Osteoblast (primary cell): ENCODE measurements at regions not wholly inside any gene's neighbourhood (a gene's known extent, or its start where the extent isn't known, plus 50 kb on each side); places are given as distances from the start of the nearest gene placed in this dataset.

Experiments
- DNase-seq: peaks from one replicate; pipeline ENCODE4 v3.0.0; 2011; ENCODE audit warnings: low spot score, mixed read lengths; ENCODE audit not compliant: insufficient read length; ENCODE audit errors: missing footprints
- H2AFZ ChIP-seq: 2 replicates; pipeline ENCODE4 v1.6.0; 2011; ENCODE audit warnings: mild to moderate bottlenecking, low read length
- H3K27ac ChIP-seq: 2 replicates; pipeline ENCODE4 v1.5.1; 2011; ENCODE audit warnings: mild to moderate bottlenecking, low read depth, low read length, moderate library complexity
- H3K27me3 ChIP-seq: 2 replicates; pipeline ENCODE4 v1.6.0; 2012; ENCODE audit warnings: mild to moderate bottlenecking, control low read depth, inconsistent platforms, low read length, moderate library complexity; ENCODE audit not compliant: insufficient read depth
- H3K36me3 ChIP-seq: 2 replicates; pipeline ENCODE4 v1.5.1; 2011; ENCODE audit warnings: mild to moderate bottlenecking, low read length, control low read depth, moderate library complexity; ENCODE audit not compliant: insufficient read depth
- H3K4me1 ChIP-seq: 2 replicates; pipeline ENCODE4 v1.5.1; 2011; ENCODE audit warnings: mild to moderate bottlenecking, low read length, control low read depth, moderate library complexity; ENCODE audit not compliant: insufficient read depth
- H3K4me2 ChIP-seq: 2 replicates; pipeline ENCODE4 v1.6.0; 2011; ENCODE audit warnings: mild to moderate bottlenecking, low read length; ENCODE audit not compliant: insufficient read depth
- H3K4me3 ChIP-seq: fragments of 200-600 bp; sonication (generic); 3 replicates; pipeline ENCODE4 v1.5.1; 2012; ENCODE audit warnings: mild to moderate bottlenecking, low read length, inconsistent platforms; ENCODE audit not compliant: insufficient read depth
- H3K79me2 ChIP-seq: 2 replicates; pipeline ENCODE4 v1.6.0; 2012; ENCODE audit warnings: mild to moderate bottlenecking, low read length, control low read depth, inconsistent platforms; ENCODE audit not compliant: insufficient read depth
- H3K9me3 ChIP-seq: 2 replicates; pipeline ENCODE4 v1.5.1; 2011; ENCODE audit warnings: low read depth, low read length, control low read depth
- H4K20me1 ChIP-seq: 2 replicates; pipeline ENCODE4 v1.6.0; 2012; ENCODE audit warnings: mild to moderate bottlenecking, low read length, control low read depth; ENCODE audit not compliant: insufficient read depth
- CTCF ChIP-seq: IDR thresholded peaks from 2 replicates; pipeline ENCODE4 v1.5.1; 2011; ENCODE audit warnings: mild to moderate bottlenecking, low read depth, low read length, moderate library complexity; ENCODE audit errors: extremely low read depth

GRCh38 chr21:35243171-35243570 is 194.1 kb upstream of the RUNX1 start:
- no peaks in the 10 kb centered on the region for H3K79me2 ChIP-seq

GRCh38 chr21:35239811-35240219 is 190.7 kb upstream of the RUNX1 start:
- H2AFZ ChIP-seq, result no peak overlapping the region
- no peaks in the 10 kb centered on the region for H3K79me2 ChIP-seq
- TF ChIP-seq CTCF, result no peak
- H3K4me1 ChIP-seq, result peaks cover 4% of the 10 kb centered on the region
- no peak overlapping the region for H3K27ac ChIP-seq
- H3K27me3 ChIP-seq, result no peaks in the 10 kb centered on the region
- no peak overlapping the region for H3K4me3 ChIP-seq
- H3K36me3 ChIP-seq, result no peaks in the 10 kb centered on the region
- no peak overlapping the region for H3K4me2 ChIP-seq
- DNase-seq, result no peak
- no peaks in the 10 kb centered on the region for H4K20me1 ChIP-seq
- H3K9me3 ChIP-seq, result no peaks in the 10 kb centered on the region

More at GRCh38 chr21:35243171-35243570, 194.1 kb upstream of the RUNX1 start:
- Histone ChIP-seq H3K36me3 (no peaks in the 10 kb centered on the region), H3K4me2 (no peak overlapping the region), H3K27me3 (no peaks in the 10 kb centered on the region), H3K4me3 (no peak overlapping the region), H3K4me1 (peaks cover 4% of the 10 kb centered on the region), H3K27ac (no peak overlapping the region), H4K20me1 (no peaks in the 10 kb centered on the region), H2AFZ (no peak overlapping the region), H3K9me3 (no peaks in the 10 kb centered on the region)
- TF ChIP-seq CTCF, result no peak
- no peak for DNase-seq

DNA sequence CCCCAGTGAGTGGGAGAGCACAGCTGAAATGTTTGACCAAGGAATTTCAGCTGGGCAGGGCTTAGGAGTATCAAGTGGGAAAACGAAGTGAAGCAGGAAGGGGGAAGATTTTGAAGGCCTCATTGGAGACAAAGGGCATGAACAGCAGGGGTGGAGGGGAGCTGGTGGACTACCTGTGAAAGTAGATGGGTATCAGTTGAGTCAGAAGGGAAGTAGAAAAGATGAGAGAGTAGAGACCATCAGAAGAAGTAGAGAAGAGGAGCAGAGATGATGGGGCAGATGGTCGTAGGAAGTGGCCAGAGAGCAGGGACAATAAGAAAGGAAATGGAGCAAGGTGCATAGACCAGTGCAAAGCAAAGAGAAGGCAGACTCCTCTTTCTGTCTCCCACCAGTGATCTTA is 189.0 kb upstream of the RUNX1 start:
- Histone ChIP-seq H3K9me3 (no peaks in the 10 kb centered on the region), H3K27ac (no peak overlapping the region), H3K27me3 (no peaks in the 10 kb centered on the region), H2AFZ (no peak overlapping the region), H3K4me2 (no peak overlapping the region), H3K4me1 (peaks cover 4% of the 10 kb centered on the region), H3K79me2 (no peaks in the 10 kb centered on the region), H3K36me3 (no peaks in the 10 kb centered on the region), H4K20me1 (no peaks in the 10 kb centered on the region), H3K4me3 (no peak overlapping the region)
- no peak for DNase-seq
- no peak for TF ChIP-seq CTCF

- no peaks in the 10 kb centered on the region for H3K27me3 ChIP-seq
- no peak overlapping the region for H3K4me3 ChIP-seq
- H4K20me1 ChIP-seq, result no peaks in the 10 kb centered on the region
- H3K79me2 ChIP-seq, result no peaks in the 10 kb centered on the region
- no peaks in the 10 kb centered on the region for H3K9me3 ChIP-seq
- TF ChIP-seq CTCF, result no peak
- no peak overlapping the region for H2AFZ ChIP-seq
- no peak overlapping the region for H3K27ac ChIP-seq
- H3K4me2 ChIP-seq, result no peak overlapping the region
- DNase-seq, result no peak
- H3K4me1 ChIP-seq, result peaks cover 6% of the 10 kb centered on the region
- no peaks in the 10 kb centered on the region for H3K36me3 ChIP-seq
These were observed 188.2 kb upstream of the RUNX1 start for GRCh38 chr21:35237287-35237686.
